Kidney capillary endothelial cell (primary cell): ENCODE measurements at regions not wholly inside any gene's neighbourhood (a gene's known extent, or its start where the extent isn't known, plus 50 kb on each side); places are given as distances from the start of the nearest gene placed in this dataset.

Experiments used
- DNase-seq: peaks from one replicate; pipeline ENCODE4 v3.0.0-alpha.2; 2018; ENCODE audit warnings: low spot score

- no peak for DNase-seq
Observed at GRCh38 chr3:153073636-153074035, 88.4 kb upstream of the RAP2B start.

DNA sequence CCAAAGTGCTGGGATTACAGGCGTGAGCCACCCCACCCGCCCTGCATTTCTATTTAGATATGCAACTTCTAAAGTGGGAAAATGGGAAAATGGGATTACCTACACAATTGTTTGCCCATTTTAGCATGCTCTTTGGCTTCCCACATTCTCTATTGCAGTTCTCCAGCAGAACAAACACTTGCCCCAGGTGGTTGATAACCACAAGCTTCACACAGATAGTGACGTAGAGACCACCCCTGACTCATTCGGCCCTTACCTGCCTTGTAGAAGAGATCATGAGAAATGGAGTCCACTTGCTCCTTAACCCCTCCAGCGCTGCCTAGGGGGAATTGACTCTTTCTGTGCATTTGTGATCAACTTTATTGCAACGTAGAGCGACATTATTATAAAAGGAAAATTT lies 83.2 kb upstream of the RAP2B start:
- DNase-seq: no peak

DNA sequence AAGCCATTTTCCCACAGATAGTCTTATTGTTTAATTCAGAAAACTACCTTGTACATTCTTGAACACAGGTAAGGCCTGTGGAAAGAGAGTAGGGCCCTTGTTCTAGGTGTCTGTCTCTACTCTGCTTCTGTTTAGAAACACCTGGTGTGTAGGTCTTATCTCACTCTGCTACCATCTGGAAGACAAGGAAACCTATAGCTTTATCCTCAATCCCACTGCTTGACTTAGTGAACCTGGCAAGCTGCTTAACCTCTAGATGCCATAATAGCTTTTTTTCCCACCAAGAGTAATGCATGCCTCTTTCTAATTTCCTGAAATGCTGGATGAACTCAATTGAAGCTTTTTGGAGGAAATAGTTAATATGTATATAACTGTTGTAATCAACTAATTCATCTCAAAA lies 82.6 kb upstream of the RAP2B start:
- no peak for DNase-seq

GRCh38 chr3:153080778-153081240 lies 81.2 kb upstream of the RAP2B start:
- DNase-seq: no peak

DNA sequence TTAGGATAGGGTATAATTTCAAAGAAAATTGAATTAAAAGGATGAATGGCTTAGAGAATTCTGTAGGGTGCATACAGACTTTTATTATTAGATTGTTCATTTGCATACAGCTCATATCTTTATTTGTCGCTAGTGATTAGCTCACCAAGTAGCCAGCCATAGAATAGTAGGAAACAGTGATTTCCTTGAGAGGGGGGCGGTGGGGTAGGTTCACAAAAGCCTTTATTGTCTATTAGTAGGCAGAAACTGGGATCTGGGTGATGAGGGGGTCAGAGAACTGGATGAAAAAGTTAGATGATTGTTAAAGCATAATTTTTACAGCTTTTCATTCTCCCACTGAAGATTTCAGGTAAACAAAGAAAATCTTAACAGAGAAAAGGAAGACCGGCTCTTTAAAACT lies 77.6 kb upstream of the RAP2B start:
- DNase-seq: peak; percentile 41

DNA sequence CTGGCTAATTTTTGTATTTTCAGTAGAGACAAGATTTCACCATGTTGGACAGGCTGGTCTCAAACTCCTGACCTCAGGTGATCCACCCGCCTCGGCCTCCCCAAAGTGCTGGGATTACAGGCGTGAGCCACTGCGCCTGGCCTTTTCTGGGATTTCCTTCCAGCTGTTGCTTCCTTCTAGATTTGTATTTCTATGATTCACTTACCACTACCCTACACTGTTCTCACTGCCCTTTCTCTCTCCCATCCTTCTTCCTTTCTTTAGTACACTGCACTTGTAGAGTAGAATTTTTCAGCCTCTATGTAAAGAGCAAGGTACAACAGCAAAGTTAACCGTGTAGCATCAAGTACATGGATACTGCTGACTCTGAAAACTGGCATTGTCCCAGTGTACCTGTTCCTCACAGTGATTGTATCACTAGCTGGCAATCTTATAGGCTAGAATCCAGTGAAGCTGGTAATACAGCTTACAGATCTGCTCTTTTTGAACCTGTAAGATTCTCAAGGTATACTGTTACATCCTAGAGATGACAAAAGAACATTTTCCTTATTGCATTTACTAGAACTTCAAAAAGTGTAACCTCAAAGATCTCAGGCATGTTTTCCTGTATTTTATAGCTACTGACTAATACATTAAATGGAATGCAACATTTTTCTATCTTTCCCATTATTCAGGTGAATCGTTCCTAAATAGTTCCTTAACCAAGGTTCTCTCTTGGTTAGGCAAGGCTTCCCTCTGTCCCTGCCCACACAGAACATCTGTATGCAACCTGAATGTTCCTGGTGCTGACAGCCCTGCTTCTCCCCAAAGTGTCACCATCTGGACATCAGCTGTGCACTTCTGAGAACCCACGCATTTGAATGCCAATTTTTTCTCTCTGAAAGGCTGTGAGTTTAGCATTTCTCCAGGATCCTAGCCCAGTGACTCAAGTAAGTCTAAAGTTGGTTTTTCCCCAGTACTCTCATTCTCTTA lies 74.1 kb upstream of the RAP2B start:
- no peak for DNase-seq

DNA sequence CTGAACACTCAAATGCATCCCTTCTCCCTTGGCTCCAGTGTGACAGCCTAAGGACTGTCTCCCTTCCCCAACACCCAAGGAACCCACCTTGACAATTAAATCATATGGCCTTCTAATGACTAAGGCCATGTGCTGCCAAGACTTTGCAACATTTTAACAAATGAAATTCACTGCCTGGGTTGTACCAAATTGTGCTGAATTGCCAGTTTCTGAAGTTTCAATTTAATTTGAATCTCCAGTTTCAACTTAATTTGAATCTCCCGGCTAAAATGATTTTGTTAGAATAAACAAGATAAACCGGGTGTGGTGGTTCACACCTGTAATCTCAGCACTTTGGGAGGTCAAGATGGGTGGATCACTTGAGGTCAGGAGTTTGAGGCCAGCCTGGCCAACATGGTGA lies 72.4 kb upstream of the RAP2B start:
- DNase-seq: no peak

DNA sequence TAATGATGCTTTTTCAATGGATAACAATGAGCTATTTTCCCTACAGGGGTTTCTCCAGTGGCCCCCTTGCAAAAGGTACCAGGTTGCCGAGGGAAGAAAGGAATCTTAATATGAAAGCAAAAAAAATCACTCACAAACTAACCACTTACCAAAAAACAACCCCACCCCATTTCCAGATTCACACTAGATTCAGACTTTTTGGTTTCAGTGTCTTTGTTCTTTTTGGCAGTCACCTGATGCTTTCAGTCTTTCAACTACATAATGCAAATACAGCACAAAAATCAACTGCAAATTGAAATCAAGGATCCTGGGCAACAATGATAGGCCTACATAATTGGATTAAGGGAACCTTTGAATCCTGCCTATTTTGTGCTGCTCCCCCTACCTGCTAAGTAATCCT lies 71.1 kb upstream of the RAP2B start:
- no peak for DNase-seq

GRCh38 chr3:153093629-153094028 lies 68.4 kb upstream of the RAP2B start:
- no peak for DNase-seq

DNA sequence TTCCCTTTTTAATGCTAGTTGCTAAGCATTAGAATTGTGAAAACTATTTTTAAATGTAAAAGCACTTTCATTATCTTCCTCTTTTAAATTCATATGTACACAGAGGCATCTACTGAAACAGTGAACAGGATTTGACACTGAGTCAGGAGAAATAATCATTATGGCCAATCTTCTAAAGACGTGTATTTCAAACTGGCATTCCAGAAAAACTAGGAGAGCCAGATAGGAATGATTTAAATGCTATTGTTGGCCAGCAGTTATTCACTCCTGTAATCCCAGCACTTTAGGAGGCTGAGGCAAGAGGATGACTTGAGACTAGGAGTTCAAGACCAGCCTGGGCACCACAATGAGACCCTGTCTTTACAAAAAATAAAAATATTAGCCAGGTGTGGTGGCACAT lies 67.6 kb upstream of the RAP2B start:
- DNase-seq: no peak

- no peak for DNase-seq
Observed at GRCh38 chr3:153095441-153095840, 66.6 kb upstream of the RAP2B start.

- DNase-seq: no peak
Observed at GRCh38 chr3:153096731-153097131, 65.3 kb upstream of the RAP2B start.

GRCh38 chr3:153097213-153097612 lies 64.8 kb upstream of the RAP2B start:
- no peak for DNase-seq

DNA sequence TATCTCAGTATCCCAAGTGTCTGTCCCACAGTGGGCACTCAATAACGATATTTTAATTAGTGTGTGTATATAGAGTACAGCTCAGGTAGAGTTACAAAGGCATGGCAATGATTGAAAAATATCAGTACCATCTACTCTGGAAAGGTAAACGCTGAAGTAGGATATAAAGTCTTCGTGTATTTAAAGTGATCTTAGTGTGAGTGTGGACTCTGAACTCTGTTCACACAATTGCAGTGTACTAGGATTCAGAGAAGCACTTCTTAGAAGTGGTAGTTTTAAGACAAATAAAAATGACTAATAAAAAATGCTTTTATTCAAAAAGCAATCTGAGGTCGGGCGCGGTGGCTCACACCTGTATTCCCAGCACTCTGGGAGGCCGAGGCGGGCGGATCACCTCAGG lies 62.9 kb upstream of the RAP2B start:
- DNase-seq: no peak

GRCh38 chr3:153103406-153103945 lies 58.5 kb upstream of the RAP2B start:
- DNase-seq: no peak

DNA sequence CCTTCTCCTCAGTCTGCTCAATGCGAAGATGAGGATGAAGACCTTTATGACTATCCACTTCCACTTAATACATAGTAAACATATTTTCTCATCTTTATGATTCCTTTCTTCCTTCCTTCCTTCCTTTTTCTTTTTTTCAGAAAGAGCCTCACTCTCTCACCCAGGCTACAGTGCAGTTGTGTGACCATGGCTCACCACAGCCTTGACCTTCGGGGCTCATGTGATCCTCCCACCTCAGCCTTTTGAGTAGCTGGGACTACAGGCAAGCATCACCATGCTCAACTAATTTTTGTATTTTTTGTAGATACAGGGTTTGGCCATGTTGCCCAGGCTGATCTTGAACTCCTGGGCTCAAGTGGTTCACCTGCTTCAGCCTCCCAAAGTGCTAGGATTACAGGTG lies 52.0 kb upstream of the RAP2B start:
- DNase-seq: no peak

DNA sequence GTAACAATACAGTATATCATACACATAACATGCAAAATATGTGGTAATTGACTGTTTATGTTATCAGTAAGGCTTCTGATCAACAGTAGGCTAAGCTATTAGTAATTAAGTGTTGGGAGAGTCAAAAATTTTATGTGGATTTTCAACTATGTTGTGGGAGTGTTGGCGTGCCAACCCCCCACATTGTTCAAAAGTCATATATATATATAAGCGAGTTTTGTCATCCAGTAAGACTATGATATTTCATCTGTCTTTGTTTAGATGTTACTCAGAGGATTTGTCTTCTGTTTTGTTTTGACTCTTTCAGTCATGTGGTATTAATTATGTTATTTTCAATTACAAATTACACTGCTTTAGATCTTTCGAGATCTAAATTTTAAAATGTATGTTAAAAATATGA lies 51.0 kb upstream of the RAP2B start:
- no peak for DNase-seq
